ENCODE measurements at regions not wholly inside any gene's neighbourhood (a gene's known extent, or its start where the extent isn't known, plus 50 kb on each side); places are given as distances from the start of the nearest gene placed in this dataset.
"Not testable (repeated sequence)": the region's sequence is repeated elsewhere in the genome, so short reads cannot be mapped to it uniquely, and the experiment has no call there.

DNA sequence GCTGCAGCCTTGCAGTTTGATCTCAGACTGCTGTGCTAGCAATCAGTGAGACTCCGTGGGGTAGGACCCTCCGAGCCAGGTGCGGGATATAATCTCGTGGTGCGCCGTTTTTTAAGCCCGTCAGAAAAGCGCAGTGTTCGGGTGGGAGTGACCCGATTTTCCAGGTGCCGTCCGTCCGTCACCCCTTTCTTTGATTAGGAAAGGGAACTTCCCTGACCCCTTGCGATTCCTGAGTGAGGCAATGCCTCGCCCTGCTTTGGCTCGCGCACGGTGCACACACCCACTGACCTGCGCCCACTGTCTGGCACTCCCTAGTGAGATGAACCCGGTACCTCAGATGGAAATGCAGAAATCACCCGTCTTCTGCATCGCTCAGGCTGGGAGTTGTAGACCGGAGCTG, 203.2 kb downstream of the SNCAIP start:
- DNase-seq (ENCODE audit: low read depth, low spot score); H3K4me3 ChIP-seq (ENCODE audit: low read depth, low read length); in situ Hi-C loops (cut with HindIII; ENCODE audit: low sequenced_read_pairs): not testable (repeated sequence)

DNA sequence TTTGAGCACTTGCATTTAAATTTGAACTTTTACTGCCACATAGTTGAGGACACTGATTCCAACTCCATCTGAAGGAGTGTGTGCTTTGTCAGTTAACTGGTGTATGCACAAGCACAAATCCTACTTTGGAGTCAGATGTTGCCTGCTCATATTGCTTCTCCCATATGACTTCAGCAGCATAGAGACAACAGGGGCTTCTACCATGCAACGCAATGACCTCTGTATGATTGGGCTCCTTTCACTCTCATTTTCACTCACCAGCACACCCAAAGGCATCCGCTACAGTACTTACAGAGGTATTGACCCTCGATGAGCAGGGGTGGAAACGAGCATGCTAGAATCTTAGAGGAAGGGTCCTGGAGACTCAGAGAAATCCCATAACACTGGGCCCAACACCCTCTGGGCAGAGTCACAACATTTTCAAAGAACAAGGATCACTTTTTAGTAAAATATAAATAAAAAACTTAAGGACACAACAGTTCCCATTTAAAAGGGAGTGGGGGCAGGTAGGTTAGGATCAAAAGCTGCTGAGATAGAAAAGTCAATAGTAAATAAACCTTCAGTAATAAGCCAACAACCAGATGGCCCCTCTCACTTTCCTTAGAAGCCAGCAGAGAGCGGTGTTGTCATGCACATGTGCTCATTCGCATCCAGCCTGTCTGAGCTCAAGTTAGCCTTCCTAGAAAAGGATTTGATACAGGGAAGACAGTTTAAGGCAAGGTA, 203.8 kb downstream of the SNCAIP start:
- in situ Hi-C loops (cut with HindIII; ENCODE audit: low sequenced_read_pairs): no loop called here
- H3K4me3 ChIP-seq (ENCODE audit: low read depth, low read length): no peak overlapping the region
- TF ChIP-seq, protein P1, sequence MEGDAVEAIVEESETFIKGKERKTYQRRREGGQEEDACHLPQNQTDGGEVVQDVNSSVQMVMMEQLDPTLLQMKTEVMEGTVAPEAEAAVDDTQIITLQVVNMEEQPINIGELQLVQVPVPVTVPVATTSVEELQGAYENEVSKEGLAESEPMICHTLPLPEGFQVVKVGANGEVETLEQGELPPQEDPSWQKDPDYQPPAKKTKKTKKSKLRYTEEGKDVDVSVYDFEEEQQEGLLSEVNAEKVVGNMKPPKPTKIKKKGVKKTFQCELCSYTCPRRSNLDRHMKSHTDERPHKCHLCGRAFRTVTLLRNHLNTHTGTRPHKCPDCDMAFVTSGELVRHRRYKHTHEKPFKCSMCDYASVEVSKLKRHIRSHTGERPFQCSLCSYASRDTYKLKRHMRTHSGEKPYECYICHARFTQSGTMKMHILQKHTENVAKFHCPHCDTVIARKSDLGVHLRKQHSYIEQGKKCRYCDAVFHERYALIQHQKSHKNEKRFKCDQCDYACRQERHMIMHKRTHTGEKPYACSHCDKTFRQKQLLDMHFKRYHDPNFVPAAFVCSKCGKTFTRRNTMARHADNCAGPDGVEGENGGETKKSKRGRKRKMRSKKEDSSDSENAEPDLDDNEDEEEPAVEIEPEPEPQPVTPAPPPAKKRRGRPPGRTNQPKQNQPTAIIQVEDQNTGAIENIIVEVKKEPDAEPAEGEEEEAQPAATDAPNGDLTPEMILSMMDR (IDR thresholded peaks at IDR 0.05; ENCODE audit: low read depth, low read length): peak; percentile 77
- DNase-seq (ENCODE audit: low read depth, low spot score): peak; percentile 77

DNA sequence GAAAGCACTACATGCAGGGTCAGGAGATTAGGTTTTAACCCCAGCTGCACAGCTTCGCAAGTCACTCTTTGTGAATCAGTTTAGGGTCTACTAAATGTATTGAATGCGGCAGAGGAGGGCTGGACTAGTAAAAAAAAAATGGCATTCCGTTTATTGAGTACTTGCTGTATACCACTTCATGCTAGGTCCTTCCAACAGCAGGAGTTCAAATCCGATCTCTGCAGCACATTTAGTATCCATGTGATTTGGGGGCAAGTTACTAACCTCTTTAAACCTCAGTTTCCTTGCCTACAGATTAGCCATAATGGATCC, 204.4 kb downstream of the SNCAIP start:
- no peak overlapping the region for H3K4me3 ChIP-seq (ENCODE audit: low read depth, low read length)
- TF ChIP-seq, protein P1 (IDR thresholded peaks at IDR 0.05; ENCODE audit: low read depth, low read length): no peak
- in situ Hi-C loops (cut with HindIII; ENCODE audit: low sequenced_read_pairs): no loop called here
- DNase-seq (ENCODE audit: low read depth, low spot score): no peak

GRCh38 chr5:122517091-122517490, 205.1 kb downstream of the SNCAIP start:
- TF ChIP-seq, protein P1 (IDR thresholded peaks at IDR 0.05; ENCODE audit: low read depth, low read length): no peak
- no peak overlapping the region for H3K4me3 ChIP-seq (ENCODE audit: low read depth, low read length)
- in situ Hi-C loops (cut with HindIII; ENCODE audit: low sequenced_read_pairs): no loop called here
- DNase-seq (ENCODE audit: low read depth, low spot score): no peak

GRCh38 chr5:122523776-122524175, 211.7 kb downstream of the SNCAIP start:
- TF ChIP-seq, protein P1 (IDR thresholded peaks at IDR 0.05; ENCODE audit: low read depth, low read length): no peak
- in situ Hi-C loops (cut with HindIII; ENCODE audit: low sequenced_read_pairs): no loop called here
- no peak overlapping the region for H3K4me3 ChIP-seq (ENCODE audit: low read depth, low read length)
- DNase-seq (ENCODE audit: low read depth, low spot score): no peak

- no peak for DNase-seq (ENCODE audit: low read depth, low spot score)
- in situ Hi-C loops (cut with HindIII; ENCODE audit: low sequenced_read_pairs): no loop called here
Measured at GRCh38 chr5:122527547-122527946, 215.5 kb downstream of the SNCAIP start.

DNA sequence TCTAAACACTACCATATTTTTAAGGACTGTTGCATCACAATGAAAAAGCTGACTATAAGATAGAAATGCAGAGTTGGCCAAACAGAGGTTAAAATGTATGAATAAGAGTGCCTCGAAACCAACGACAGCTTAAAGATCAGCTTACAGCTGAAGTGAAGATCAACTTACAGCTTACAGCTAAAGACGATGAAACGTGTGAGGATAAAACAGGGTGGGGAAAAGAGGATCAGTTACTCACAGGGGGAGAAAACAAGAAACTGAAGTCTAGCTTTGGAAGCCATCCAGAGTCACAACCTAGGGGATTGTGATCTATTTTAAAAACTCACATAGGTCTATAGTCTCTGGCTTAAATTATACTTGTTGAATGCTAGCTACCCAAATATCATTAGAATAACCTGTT, 220.0 kb downstream of the SNCAIP start:
- in situ Hi-C loops (cut with HindIII; ENCODE audit: low sequenced_read_pairs): no loop called here
- DNase-seq (ENCODE audit: low read depth, low spot score): no peak
- TF ChIP-seq, protein P1 (IDR thresholded peaks at IDR 0.05; ENCODE audit: low read depth, low read length): no peak
- no peak overlapping the region for H3K4me3 ChIP-seq (ENCODE audit: low read depth, low read length)

More at GRCh38 chr5:122527547-122527946, 215.5 kb downstream of the SNCAIP start:
- no peak overlapping the region for H3K4me3 ChIP-seq (ENCODE audit: low read depth, low read length)
- TF ChIP-seq, protein P1 (IDR thresholded peaks at IDR 0.05; ENCODE audit: low read depth, low read length): no peak
